Left lung (tissue), 4 donors: ENCODE measurements at regions not wholly inside any gene's neighbourhood (a gene's known extent, or its start where the extent isn't known, plus 50 kb on each side); places are given as distances from the start of the nearest gene placed in this dataset.

Experiments used
- ATAC-seq: fragments of 200-7000 bp; cut with Tn5 transposase; one replicate; pipeline ENCODE4 v1.9.1; 2020; ENCODE audit warnings: moderate library complexity
- DNase-seq, 4 donors: peaks; one replicate each; pipeline ENCODE4 v3.0.0-alpha.2; 2013 to 2020
- H3K27ac ChIP-seq, 2 donors: fragments of 200-600 bp; sonication (generic) in 1 of 2; one replicate each; pipeline versions ENCODE4 v1.5.0 to v1.8.0; 2020 to 2021
- H3K27me3 ChIP-seq, 2 donors: fragments of 200-600 bp; sonication (generic) in 1 of 2; one replicate each; pipeline versions ENCODE4 v1.5.0 to v1.8.0; 2020 to 2021
- H3K36me3 ChIP-seq, 2 donors: fragments of 200-600 bp; sonication (generic) in 1 of 2; one replicate each; pipeline versions ENCODE4 v1.5.0 to v1.8.0; 2020 to 2021
- H3K4me1 ChIP-seq, 2 donors: fragments of 200-600 bp; one replicate each; pipeline ENCODE4 v1.8.0; 2021
- H3K4me3 ChIP-seq, 2 donors: fragments of 200-600 bp; sonication (generic) in 1 of 2; one replicate each; pipeline versions ENCODE4 v1.5.0 to v1.8.0; 2020 to 2021; ENCODE audit warnings: mild to moderate bottlenecking in 1 of 2
- H3K9me3 ChIP-seq, 2 donors: fragments of 200-600 bp; sonication (generic) in 1 of 2; one replicate each; pipeline versions ENCODE4 v1.5.0 to v1.8.0; 2020 to 2021
- intact Hi-C, 2 donors: fragments of 100-400 bp; cut with DNase I; formaldehyde crosslinking; loops; one replicate each; pipeline versions ENCODE4 v1.11.2 to v1.14.2; 2022
- TF ChIP-seq, protein P1 (sequence below), 2 donors: fragments of 200-600 bp; sonication (generic) in 1 of 2; IDR thresholded peaks; one replicate each; pipeline versions ENCODE4 v1.5.0 to v1.8.0; 2021; ENCODE audit warnings: antibody characterized with exemption in 2 of 2
- donor health status: DM: no; HTN: yes; CAD: no.
- donor health status: DM: no; HTN: no; CAD: no.

DNA sequence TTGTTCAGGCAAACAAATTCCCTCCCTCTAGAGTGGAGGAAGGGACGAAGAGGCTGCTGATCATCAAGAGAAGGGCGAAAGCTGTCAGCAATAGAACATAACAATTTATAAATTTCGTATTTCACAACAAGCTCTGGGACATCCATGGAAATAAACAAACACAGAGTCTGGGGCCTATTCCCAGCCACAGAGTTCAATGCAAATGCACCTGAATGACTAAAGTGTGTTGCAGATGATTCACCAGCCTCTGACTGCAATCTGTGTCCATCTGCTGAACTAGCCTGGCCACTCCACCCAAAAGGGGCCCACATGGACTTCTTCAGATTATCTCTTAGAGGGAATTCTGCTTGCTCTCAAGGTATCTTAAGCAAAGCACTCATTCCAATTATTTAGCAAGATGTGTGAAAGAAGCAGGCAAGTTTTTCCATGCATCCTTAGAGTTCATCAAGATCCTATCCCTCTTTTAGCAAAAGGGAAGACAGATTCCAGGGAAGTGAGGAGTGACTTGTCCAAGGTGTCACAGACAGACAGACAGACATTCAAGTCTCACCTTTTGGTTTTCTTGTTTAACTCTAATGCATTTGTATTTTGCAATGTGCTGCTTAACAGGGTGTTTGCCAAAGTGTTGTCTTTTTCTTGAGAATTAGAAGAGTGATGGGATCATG lies 307.8 kb upstream of the PAPPA start:
- intact Hi-C loops = no loop called here
- DNase-seq (no peak), ATAC-seq (peak; percentile 41)
- TF ChIP-seq, protein P1, sequence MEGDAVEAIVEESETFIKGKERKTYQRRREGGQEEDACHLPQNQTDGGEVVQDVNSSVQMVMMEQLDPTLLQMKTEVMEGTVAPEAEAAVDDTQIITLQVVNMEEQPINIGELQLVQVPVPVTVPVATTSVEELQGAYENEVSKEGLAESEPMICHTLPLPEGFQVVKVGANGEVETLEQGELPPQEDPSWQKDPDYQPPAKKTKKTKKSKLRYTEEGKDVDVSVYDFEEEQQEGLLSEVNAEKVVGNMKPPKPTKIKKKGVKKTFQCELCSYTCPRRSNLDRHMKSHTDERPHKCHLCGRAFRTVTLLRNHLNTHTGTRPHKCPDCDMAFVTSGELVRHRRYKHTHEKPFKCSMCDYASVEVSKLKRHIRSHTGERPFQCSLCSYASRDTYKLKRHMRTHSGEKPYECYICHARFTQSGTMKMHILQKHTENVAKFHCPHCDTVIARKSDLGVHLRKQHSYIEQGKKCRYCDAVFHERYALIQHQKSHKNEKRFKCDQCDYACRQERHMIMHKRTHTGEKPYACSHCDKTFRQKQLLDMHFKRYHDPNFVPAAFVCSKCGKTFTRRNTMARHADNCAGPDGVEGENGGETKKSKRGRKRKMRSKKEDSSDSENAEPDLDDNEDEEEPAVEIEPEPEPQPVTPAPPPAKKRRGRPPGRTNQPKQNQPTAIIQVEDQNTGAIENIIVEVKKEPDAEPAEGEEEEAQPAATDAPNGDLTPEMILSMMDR (IDR thresholded peaks at IDR 0.05) = no peak
- H3K36me3 ChIP-seq = no peaks in the 10 kb centered on the region
- no peak overlapping the region for H3K27ac ChIP-seq
- peaks cover 0 to 6% of the 10 kb centered on the region in 2 donors for H3K4me1 ChIP-seq
- H3K9me3 ChIP-seq = no peaks in the 10 kb centered on the region
- H3K27me3 ChIP-seq = no peaks in the 10 kb centered on the region
- no peak overlapping the region for H3K4me3 ChIP-seq

DNA sequence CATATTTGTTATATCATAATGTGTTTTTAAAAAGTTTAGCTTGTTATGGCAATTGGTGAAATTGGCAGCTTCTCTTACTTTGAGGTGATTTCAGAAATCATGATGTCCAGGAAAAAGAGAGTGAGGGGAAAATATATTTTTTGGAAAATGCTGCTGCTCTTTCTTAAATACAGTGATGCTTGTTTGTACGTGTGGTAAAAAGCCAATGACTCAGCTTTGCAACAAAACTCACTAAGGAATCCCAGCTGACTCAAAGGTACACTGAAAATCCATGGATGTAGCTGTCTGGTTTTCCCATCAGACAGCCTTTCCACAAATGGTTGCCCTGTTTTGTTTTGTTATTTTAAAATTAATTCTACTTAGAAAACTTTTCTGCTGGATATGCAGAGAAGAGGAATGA lies 306.4 kb upstream of the PAPPA start:
- TF ChIP-seq, protein P1 (IDR thresholded peaks at IDR 0.05) = no peak
- ATAC-seq = no peak
- intact Hi-C loops = no loop called here
- Histone ChIP-seq H3K27me3 (no peaks in the 10 kb centered on the region), H3K36me3 (no peaks in the 10 kb centered on the region), H3K9me3 (no peaks in the 10 kb centered on the region), H3K4me1 (peaks cover 0 to 6% of the 10 kb centered on the region in 2 donors), H3K27ac (no peak overlapping the region), H3K4me3 (no peak overlapping the region)
- DNase-seq = no peak

GRCh38 chr9:115849679-115850412 lies 303.7 kb upstream of the PAPPA start:
- Histone ChIP-seq H3K27me3 (no peaks in the 10 kb centered on the region), H3K27ac (no peak overlapping the region), H3K4me1 (peaks cover 0 to 6% of the 10 kb centered on the region in 2 donors), H3K36me3 (no peaks in the 10 kb centered on the region), H3K9me3 (no peaks in the 10 kb centered on the region), H3K4me3 (no peak overlapping the region)
- peak; percentile 60 for ATAC-seq
- intact Hi-C loops = no loop called here
- peak in 3 of 4 donors; percentile 10 to 47 (median 16) for DNase-seq
- TF ChIP-seq, protein P1 (IDR thresholded peaks at IDR 0.05) = no peak

DNA sequence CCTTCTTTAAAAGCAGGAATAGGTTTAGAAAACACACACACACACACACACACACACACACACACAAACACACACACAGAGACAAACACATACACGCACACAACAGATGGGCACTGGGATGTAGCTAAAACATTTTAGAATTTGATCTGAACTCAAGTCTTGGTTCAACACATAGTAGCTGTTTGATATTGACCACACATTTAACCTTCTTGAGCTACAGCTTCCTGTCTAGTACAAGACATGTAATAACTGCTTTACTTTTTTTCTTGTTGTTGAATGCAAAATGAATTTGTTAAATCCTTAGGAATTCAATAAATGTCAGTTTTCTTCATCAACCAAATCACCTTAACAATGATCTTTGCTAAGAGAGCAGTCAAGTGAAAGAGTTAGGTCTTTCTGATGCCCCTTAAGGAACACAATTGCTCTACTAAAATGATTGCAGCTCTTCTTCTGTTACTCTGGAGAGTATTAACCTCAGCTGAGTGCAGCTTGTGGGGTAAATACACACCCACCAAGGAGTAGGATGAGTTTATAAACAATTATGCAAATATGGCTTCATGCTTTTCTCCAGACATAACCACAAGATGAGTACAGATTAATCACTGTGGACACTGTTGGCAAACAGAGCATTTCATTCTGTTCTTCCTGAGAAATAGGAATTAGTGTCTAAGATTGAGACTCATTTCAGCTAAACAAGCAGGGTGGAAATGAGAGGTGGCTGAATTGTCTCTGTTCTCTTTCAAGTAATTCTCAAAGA lies 302.9 kb upstream of the PAPPA start:
- TF ChIP-seq, protein P1 (IDR thresholded peaks at IDR 0.05) = no peak
- ATAC-seq (peak; percentile 62), DNase-seq (no peak)
- Histone ChIP-seq H3K4me3 (no peak overlapping the region), H3K27ac (no peak overlapping the region), H3K9me3 (no peaks in the 10 kb centered on the region), H3K36me3 (no peaks in the 10 kb centered on the region), H3K4me1 (peaks cover 0 to 6% of the 10 kb centered on the region in 2 donors), H3K27me3 (no peaks in the 10 kb centered on the region)
- intact Hi-C loops = no loop called here
